Dendritic cell treated with granulocyte-macrophage colony-stimulating factor and Interleukin-4, amounts not matched to agents 40 ng/mL and 50 ng/mL, for 4 days (primary cell): ENCODE measurements at regions not wholly inside any gene's neighbourhood (a gene's known extent, or its start where the extent isn't known, plus 50 kb on each side); places are given as distances from the start of the nearest gene placed in this dataset.
"Not testable (repeated sequence)": the region's sequence is repeated elsewhere in the genome, so short reads cannot be mapped to it uniquely, and the experiment has no call there.

ENCODE experiments used
- H3K27ac Mint-ChIP-seq: one replicate; pipeline ENCODE4 v1.8.0; 2022; ENCODE audit warnings: mild to moderate bottlenecking, mixed read lengths
- H3K27me3 Mint-ChIP-seq: one replicate; pipeline ENCODE4 v1.8.0; 2022; ENCODE audit warnings: mild to moderate bottlenecking, mixed read lengths
- H3K36me3 Mint-ChIP-seq: one replicate; pipeline ENCODE4 v1.8.0; 2022; ENCODE audit warnings: low read depth, mixed read lengths
- H3K4me1 Mint-ChIP-seq: one replicate; pipeline ENCODE4 v1.8.0; 2022; ENCODE audit warnings: low read depth, mixed read lengths
- H3K4me3 Mint-ChIP-seq: one replicate; pipeline ENCODE4 v1.8.0; 2022; ENCODE audit warnings: mild to moderate bottlenecking, moderate library complexity, mixed read lengths
- H3K9me3 Mint-ChIP-seq: one replicate; pipeline ENCODE4 v1.8.0; 2022; ENCODE audit warnings: mixed read lengths
- intact Hi-C: fragments of 100-400 bp; cut with micrococcal nuclease; formaldehyde crosslinking; loops from one replicate; pipeline ENCODE4 v1.15.0; 2022

DNA sequence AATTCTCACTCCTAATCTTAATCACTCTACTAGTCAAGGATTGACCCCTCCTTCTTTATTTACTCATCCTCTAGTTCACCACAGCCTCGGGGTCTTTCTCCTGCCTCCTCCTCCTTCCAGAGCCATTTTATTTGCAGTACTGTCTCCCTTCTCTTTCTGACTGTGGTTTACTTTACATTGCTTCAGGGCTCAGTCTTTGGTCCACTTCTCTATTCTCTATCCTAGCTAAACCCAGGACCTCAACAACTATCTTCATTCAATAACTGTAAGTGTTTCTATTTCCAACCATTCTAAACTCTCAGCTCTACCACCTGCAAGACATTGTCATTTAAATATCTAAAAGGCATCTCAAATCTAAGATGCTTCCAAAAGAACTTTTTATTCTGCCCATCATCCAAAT is 493.8 kb downstream of the TTLL7 start:
- no peaks in the 10 kb centered on the region for H3K27me3 Mint-ChIP-seq
- H3K9me3 Mint-ChIP-seq: peaks cover 8% of the 10 kb centered on the region
- intact Hi-C loops: no loop called here
- H3K4me3 Mint-ChIP-seq: no peak overlapping the region
- H3K27ac Mint-ChIP-seq: no peak overlapping the region
- H3K36me3 Mint-ChIP-seq: no peaks in the 10 kb centered on the region
- no peaks in the 10 kb centered on the region for H3K4me1 Mint-ChIP-seq

DNA sequence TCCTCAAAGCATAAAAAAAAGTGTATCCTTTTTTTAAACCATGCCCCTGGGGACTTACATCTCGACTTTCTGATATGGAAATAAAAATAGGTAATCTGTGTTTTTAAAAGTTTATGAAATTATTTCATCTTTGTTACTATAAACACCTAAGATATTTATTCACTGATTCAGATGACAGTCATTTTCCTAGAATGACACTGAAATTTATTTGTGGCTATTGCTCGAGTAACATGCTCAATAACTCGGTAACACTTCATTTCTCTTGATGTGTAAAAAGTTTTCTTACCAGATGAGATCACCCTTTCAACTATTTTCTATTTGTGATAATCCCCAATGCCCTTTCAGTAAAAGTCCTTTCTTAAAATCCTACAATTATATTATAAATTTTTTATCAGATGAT is 495.8 kb downstream of the TTLL7 start:
- Mint-ChIP-seq H3K4me3 (no peak overlapping the region), H3K27me3 (no peaks in the 10 kb centered on the region), H3K27ac (no peak overlapping the region), H3K9me3 (peaks cover 15% of the 10 kb centered on the region), H3K4me1 (no peaks in the 10 kb centered on the region), H3K36me3 (no peaks in the 10 kb centered on the region)
- intact Hi-C loops: no loop called here

DNA sequence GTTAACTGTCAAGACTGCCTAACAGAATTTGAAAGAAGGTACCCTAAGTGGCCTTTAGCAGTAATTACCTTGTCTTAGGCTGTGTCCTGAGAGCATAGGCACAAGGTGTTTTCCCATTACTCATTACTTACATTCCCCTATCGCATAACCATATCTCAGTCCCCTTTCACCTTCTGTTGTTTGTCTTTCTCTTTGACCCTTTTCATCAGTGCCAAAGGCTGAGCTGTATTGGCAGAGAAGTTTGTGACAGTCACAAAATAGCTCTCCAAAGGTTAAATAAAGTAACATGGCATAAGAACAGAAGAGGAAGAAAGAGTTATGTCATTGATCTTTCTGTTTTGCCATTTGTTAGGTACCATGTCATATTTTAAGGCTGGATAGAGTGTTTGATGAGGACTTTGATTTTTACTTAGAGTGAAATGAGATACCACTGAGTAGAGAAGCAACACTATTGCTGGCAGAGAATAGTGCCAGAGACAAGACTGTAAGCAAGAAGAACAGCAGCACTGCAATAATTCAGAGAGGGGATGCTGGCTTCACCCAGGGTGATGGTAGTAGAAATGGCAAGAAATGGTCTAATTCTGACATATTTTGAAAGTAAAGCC is 497.8 kb downstream of the TTLL7 start:
- no peaks in the 10 kb centered on the region for H3K4me1 Mint-ChIP-seq
- H3K9me3 Mint-ChIP-seq: peaks cover 15% of the 10 kb centered on the region
- H3K27ac Mint-ChIP-seq: no peak overlapping the region
- no peak overlapping the region for H3K4me3 Mint-ChIP-seq
- intact Hi-C loops: no loop called here
- H3K36me3 Mint-ChIP-seq: no peaks in the 10 kb centered on the region
- no peaks in the 10 kb centered on the region for H3K27me3 Mint-ChIP-seq

DNA sequence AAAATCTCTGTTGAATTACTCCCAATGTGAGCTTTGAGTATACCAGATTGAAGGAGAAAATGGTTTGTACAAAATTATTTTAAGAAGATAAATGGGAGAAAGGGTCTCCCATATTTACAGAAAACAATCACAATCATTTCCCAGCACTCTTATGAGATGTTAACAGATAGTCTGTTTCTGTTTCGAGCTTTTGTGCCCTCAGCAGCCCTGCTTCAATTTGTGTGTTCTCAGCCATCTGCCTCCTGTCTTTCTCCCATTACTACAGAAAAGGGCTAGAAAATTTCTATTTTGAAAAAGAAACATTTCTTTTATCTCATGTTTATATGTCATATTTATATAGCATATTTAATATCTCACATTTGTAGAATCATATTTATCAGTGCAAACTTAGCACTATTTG is 498.4 kb downstream of the TTLL7 start:
- H3K36me3 Mint-ChIP-seq: no peaks in the 10 kb centered on the region
- no peaks in the 10 kb centered on the region for H3K27me3 Mint-ChIP-seq
- H3K4me3 Mint-ChIP-seq: no peak overlapping the region
- H3K4me1 Mint-ChIP-seq: no peaks in the 10 kb centered on the region
- H3K9me3 Mint-ChIP-seq: peaks cover 15% of the 10 kb centered on the region
- intact Hi-C loops: no loop called here
- H3K27ac Mint-ChIP-seq: no peak overlapping the region

DNA sequence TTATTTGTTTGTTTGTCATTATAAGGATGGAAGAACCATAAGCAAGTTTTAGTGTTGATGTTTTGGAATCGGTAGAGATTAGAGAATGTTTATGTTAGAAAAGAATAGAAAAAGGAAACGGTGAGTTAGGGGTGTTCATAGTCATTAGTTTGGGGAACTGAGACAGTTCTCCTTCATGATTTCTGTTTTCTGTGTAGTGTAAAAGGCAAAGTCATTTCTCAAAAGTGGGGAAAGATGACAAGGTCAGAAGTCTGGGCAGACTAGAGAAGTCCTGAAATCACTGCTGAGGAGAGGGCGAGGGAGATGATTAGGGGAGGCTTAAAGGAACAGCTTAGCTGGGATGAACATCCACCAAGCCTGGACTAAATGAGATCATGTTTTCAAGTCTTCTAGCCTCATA is 498.9 kb downstream of the TTLL7 start:
- Mint-ChIP-seq H3K9me3 (peaks cover 13% of the 10 kb centered on the region), H3K27ac (no peak overlapping the region), H3K36me3 (no peaks in the 10 kb centered on the region), H3K4me3 (no peak overlapping the region), H3K27me3 (no peaks in the 10 kb centered on the region), H3K4me1 (no peaks in the 10 kb centered on the region)
- intact Hi-C loops: no loop called here

DNA sequence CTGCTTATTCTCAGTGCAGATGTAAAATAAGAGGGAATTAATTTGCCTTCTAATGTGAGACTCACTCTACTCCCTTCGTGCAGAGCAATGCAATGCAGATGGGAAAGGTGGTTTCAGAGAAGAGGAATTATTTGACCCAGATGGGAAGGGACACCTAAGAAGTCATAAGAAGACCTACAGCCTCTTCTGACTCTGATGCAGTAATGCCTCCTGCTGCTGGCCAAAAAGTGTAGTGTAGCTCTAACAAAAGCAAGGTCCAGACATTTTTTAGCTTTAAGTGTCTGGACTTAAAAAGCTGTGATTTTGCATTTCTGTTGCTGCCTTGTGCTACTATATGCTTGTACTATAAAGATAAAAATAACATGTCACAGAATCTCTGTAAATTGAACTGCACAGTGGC is 501.4 kb downstream of the TTLL7 start:
- Mint-ChIP-seq H3K4me1 (no peaks in the 10 kb centered on the region), H3K4me3 (no peak overlapping the region), H3K27ac (no peak overlapping the region), H3K27me3 (no peaks in the 10 kb centered on the region), H3K9me3 (peaks cover 12% of the 10 kb centered on the region), H3K36me3 (no peaks in the 10 kb centered on the region)
- intact Hi-C loops: no loop called here

DNA sequence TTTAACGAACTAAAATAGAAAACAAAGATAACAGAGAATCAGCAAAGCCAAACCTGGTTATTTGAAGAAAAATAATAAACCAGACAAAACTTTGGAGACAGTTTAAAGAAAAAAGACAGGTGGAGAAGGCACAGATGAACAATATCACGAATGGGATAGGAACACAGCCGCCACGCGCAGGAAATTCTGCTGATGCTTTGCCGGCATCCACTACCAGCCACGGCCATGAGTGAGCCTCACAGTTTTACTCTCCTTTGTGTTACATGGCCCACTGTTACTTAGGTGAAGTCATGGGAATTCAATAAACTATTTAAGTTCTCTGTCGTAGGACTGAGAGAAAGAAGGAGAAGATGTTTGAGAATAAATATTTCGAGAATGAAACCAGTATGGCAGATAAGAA is 503.4 kb downstream of the TTLL7 start:
- Mint-ChIP-seq H3K27me3 (no peaks in the 10 kb centered on the region), H3K4me1 (no peaks in the 10 kb centered on the region), H3K27ac (no peak overlapping the region), H3K4me3 (no peak overlapping the region), H3K36me3 (no peaks in the 10 kb centered on the region), H3K9me3 (peaks cover 12% of the 10 kb centered on the region)
- intact Hi-C loops: no loop called here

DNA sequence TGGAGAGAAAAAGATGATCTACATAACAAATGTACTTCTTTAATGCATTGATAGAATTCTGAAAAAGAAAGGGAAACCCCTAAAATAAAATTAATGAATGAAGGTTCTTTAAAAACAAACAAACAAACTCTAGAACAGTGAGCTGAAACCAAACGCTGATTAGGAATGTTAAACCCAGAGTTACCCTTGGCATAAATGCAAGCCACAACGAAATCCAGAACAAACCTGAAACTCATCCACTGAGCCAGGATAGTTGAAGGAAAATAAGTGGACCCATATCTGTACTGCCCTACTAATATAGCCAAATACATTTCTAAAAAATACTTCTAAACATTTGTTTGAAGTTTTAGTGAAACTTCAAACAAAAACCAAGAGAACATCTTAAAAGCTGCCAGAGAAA is 505.3 kb downstream of the TTLL7 start:
- no peak overlapping the region for H3K27ac Mint-ChIP-seq
- H3K4me3 Mint-ChIP-seq: no peak overlapping the region
- intact Hi-C loops: no loop called here
- H3K9me3 Mint-ChIP-seq: peaks cover 6% of the 10 kb centered on the region
- no peaks in the 10 kb centered on the region for H3K4me1 Mint-ChIP-seq
- no peaks in the 10 kb centered on the region for H3K36me3 Mint-ChIP-seq
- no peaks in the 10 kb centered on the region for H3K27me3 Mint-ChIP-seq

DNA sequence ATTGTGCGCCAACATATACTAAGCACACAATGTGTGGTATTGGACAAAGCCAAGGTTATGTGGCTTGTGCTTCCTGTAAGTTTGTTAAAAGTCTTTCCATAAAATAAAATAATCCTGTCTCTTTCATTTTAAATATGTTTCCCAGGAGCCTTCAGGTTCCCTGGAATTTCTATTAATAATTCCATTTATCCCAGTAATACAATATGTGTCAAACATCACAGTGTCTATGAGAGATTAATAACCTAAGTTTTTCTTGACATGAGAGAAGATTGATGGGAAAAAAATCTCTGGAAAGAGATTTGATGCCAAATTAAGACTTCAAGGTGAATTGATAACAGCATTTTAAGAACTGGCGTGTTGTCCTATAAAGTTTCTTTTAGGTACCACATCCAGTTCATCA is 507.0 kb downstream of the TTLL7 start:
- Mint-ChIP-seq H3K27me3 (no peaks in the 10 kb centered on the region), H3K4me3 (no peak overlapping the region), H3K9me3 (peaks cover 6% of the 10 kb centered on the region), H3K4me1 (no peaks in the 10 kb centered on the region), H3K27ac (no peak overlapping the region), H3K36me3 (no peaks in the 10 kb centered on the region)
- intact Hi-C loops: no loop called here

DNA sequence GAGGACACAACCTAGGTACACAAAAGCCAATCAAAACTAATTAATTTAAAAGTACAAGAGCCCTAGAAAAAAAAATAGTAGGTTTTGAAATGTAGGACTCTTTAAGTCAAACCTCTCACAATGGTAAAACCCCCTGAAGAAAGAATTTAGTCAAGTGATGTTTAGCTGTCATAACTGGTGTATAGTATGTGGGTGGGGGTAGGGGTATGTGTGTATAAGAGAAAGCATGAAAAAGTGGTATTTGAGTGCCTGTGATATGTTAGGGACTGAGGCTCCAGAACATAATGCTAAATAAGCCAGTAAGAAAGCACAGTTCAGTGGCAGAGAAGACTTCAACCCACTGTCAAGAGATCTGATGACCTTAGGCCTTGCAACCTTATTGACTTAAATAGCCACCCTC is 507.9 kb downstream of the TTLL7 start:
- no peaks in the 10 kb centered on the region for H3K27me3 Mint-ChIP-seq
- peaks cover 6% of the 10 kb centered on the region for H3K9me3 Mint-ChIP-seq
- intact Hi-C loops: no loop called here
- no peak overlapping the region for H3K27ac Mint-ChIP-seq
- H3K36me3 Mint-ChIP-seq: no peaks in the 10 kb centered on the region
- H3K4me3 Mint-ChIP-seq: no peak overlapping the region
- H3K4me1 Mint-ChIP-seq: no peaks in the 10 kb centered on the region

DNA sequence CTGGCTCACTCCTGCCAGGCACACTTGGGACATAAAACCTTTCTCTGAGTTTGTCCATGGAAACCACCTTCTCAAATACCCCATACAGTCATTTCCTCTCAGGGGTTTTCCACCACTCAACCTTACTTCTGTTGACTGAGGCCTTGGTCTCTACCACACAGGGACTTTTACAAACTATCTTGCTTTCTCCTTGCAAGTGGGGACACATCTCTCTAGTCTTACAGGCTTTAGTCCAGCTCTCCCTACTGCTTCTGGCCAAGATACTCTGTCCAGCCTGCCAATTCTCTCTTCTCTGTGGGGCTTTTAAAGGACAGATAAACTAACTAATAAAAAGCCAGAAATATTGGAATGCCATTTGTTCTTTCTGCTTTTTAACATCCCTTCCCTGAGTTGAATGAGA is 510.8 kb downstream of the TTLL7 start:
- H3K27me3 Mint-ChIP-seq, H3K4me1 Mint-ChIP-seq, H3K27ac Mint-ChIP-seq, H3K4me3 Mint-ChIP-seq, intact Hi-C loops, H3K9me3 Mint-ChIP-seq, H3K36me3 Mint-ChIP-seq: not testable (repeated sequence)

DNA sequence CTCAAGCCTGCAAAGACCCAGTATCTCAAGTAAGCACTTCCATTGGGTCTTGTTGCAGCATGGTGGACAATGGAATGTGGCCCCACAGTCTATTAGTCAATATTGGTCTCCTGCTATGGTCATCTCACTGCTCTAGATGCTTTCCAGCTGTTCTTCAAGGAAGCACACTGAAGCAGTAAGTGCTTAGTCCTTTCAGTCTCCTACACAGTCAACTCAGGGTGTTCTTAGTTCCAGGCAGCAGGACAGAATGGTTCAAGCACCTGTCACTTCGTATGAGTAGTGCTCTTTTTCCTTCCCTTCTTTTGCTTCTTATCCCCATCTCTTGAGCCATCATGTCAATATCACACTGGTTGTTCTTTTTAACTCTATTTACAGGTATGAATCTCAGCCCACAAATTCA is 511.5 kb downstream of the TTLL7 start:
- H3K4me1 Mint-ChIP-seq, H3K36me3 Mint-ChIP-seq, H3K9me3 Mint-ChIP-seq, H3K27ac Mint-ChIP-seq, H3K4me3 Mint-ChIP-seq, intact Hi-C loops, H3K27me3 Mint-ChIP-seq: not testable (repeated sequence)

DNA sequence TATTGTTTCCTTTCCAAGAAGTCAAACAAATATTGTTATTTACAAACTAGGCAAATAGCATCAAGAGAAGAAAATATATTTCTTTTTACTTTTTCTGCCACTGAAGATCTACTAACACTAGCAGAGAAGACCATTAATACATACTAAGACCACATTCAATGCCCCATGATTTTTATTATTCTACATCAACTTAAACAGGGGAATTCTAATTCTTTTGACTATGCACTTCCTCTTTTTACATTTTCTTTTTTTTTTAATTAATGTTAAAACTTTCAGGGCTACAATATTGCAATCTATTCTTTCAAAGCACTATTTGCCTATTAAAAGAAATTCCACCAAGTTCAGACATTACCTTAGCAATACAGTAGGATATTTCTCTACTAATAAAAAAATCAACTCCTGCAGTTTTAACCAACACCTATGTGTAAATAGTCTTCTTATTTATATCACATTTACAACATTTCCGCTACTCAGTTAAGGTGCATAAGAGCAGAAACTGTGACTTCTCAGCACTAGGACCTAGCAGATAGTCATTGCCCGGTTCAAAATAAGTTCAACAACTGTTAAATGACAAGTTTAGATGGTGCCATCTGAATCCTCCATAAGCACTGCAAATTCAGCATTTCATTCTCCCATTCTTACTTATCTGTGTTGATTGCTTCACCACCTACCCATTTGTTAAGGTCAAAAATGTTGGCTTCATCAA is 513.5 kb downstream of the TTLL7 start:
- H3K36me3 Mint-ChIP-seq, intact Hi-C loops, H3K27me3 Mint-ChIP-seq, H3K4me1 Mint-ChIP-seq, H3K4me3 Mint-ChIP-seq, H3K27ac Mint-ChIP-seq: not testable (repeated sequence)
- H3K9me3 Mint-ChIP-seq: peaks cover 20% of the 10 kb centered on the region

DNA sequence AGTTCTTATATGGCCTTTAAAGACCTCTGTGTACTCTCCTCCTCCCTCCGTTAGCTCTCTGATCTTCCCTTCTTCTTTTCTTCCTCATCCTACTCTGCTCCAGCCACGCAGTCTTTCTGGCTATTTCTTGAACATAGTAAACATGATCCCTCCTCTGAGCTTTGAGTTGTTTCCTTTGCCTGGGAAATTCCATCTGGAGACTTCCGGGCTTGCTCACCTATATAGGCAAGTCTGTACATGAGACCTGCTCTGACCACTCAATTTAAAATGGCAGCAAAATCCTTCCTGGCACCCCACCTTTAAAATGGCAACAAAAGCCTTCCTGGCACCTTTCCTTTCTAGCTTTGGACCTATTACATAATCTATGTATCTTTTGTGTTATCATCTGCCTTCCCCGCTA is 517.6 kb downstream of the TTLL7 start:
- H3K36me3 Mint-ChIP-seq, H3K27me3 Mint-ChIP-seq, H3K27ac Mint-ChIP-seq, H3K4me1 Mint-ChIP-seq, H3K4me3 Mint-ChIP-seq, intact Hi-C loops: not testable (repeated sequence)
- peaks cover 38% of the 10 kb centered on the region for H3K9me3 Mint-ChIP-seq

DNA sequence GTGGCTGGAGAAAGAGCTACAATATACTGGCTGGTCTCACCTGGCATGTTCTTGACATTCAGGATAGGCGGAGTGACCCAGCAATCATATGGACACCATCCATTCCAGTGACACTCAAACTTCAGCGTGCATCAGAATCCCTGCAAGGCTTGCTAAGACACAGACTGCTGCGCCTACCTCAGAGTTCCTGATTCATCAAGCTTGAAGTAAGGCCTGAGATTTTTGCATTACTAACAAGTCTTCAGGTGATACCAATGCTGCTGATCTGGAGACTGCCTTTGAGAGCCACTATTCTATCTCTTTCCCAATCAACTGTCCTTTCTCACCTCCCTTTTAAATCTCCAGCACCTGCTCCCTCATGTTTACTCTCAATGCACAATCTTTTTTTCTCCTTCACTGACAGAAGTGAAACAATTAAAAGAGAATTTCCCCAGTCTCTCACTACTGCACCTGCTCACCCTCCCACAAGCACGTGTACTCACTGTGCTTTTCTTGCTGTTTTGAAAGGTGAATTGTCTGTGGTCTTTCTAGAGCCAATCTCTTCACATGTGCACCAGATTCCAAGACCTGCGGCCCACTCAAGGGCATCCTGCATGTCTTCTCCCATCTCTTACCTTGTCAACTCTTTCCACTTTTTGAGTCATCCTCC is 519.2 kb downstream of the TTLL7 start:
- intact Hi-C loops, H3K27ac Mint-ChIP-seq, H3K36me3 Mint-ChIP-seq, H3K4me1 Mint-ChIP-seq, H3K27me3 Mint-ChIP-seq, H3K4me3 Mint-ChIP-seq: not testable (repeated sequence)
- peaks cover 38% of the 10 kb centered on the region for H3K9me3 Mint-ChIP-seq
